Tibial artery (tissue), 4 donors: ENCODE measurements at regions not wholly inside any gene's neighbourhood (a gene's known extent, or its start where the extent isn't known, plus 50 kb on each side); places are given as distances from the start of the nearest gene placed in this dataset.

Experiments used
- DNase-seq, 2 donors: peaks; one replicate each; pipeline ENCODE4 v3.0.0-alpha.2; 2019
- H3K27ac ChIP-seq, 2 donors: fragments of 200-600 bp; sonication (generic) in 1 of 2; 1 replicate in 1 of 2; 2 replicates in 1 of 2; pipeline ENCODE4 v1.5.1; 2018 to 2019; ENCODE audit warnings: mild to moderate bottlenecking in 1 of 2
- H3K27me3 ChIP-seq, 2 donors: fragments of 200-600 bp; sonication (generic) in 1 of 2; one replicate each; pipeline versions ENCODE4 v1.5.1 to v1.6.0; 2016 to 2019
- H3K36me3 ChIP-seq, 3 donors: fragments of 200-600 bp; sonication (generic) in 2 of 3; one replicate each; pipeline ENCODE4 v1.5.1; 2016 to 2019; ENCODE audit warnings: mild to moderate bottlenecking in 2 of 3
- H3K4me1 ChIP-seq, 4 donors: fragments of 200-600 bp; sonication (generic) in 2 of 4; 1 replicate in 3 of 4; 2 replicates in 1 of 4; pipeline ENCODE4 v1.5.1; 2016 to 2019
- H3K4me3 ChIP-seq, 2 donors: fragments of 200-600 bp; sonication (generic) in 1 of 2; 1 replicate in 1 of 2; 2 replicates in 1 of 2; pipeline ENCODE4 v1.5.1; 2018 to 2019; ENCODE audit warnings: mild to moderate bottlenecking in 2 of 2
- H3K9me3 ChIP-seq, 3 donors: fragments of 200-600 bp; sonication (generic) in 1 of 3; one replicate each; pipeline ENCODE4 v1.5.1; 2016 to 2019
- intact Hi-C: fragments of 100-400 bp; cut with DNase I; formaldehyde crosslinking; loops from one replicate; pipeline ENCODE4 v1.15.0; 2023; ENCODE audit warnings: low total_unique reads
- TF ChIP-seq, protein P1 (sequence below), 2 experiments: fragments of 200-600 bp in 1 of 2; fragments of 450-650 bp in 1 of 2; IDR thresholded peaks; one replicate each; pipeline ENCODE4 v1.5.1; 2017 to 2019; ENCODE audit warnings: antibody characterized with exemption in 2 of 2, mild to moderate bottlenecking in 1 of 2, moderate library complexity in 1 of 2

DNA sequence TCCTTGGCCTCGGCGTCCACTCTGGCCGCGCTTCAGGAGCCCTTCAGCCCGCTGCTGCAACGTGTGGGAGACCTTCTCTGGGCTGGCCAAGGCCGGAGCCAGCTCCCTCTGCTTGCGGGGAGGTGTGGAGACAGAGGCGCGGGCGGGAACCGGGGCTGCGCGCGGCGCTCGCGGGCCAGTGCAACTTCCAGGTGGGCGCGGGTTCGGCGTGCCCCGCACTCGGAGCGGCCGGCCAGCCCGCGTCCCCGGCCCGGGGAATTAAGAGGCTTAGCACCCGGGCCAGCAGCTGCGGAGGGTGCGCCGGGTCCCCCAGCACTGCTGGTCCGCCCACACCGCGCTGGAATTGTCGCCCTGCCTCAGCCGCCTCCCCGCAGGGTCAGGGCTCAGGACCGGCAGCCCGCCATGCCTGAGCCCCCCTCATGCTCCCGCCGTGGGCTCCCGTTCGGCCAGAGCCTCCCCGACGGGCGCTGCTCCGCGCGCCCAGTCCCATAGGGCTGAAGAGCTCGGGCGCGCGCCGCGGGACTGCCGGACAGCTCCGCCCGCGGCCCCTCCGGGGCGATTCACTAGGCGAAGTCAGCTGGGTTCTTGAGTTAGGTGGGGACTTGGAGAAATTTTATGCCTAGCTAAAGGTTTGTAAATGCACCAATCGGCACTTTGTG lies 673.9 kb downstream of the SLC16A7 start:
- Histone ChIP-seq H3K27ac (no peak overlapping the region), H3K4me3 (no peak overlapping the region), H3K27me3 (no peaks in the 10 kb centered on the region), H3K36me3 (no peaks in the 10 kb centered on the region), H3K9me3 (no peaks in the 10 kb centered on the region), H3K4me1 (no peaks in the 10 kb centered on the region)
- TF ChIP-seq, protein P1, sequence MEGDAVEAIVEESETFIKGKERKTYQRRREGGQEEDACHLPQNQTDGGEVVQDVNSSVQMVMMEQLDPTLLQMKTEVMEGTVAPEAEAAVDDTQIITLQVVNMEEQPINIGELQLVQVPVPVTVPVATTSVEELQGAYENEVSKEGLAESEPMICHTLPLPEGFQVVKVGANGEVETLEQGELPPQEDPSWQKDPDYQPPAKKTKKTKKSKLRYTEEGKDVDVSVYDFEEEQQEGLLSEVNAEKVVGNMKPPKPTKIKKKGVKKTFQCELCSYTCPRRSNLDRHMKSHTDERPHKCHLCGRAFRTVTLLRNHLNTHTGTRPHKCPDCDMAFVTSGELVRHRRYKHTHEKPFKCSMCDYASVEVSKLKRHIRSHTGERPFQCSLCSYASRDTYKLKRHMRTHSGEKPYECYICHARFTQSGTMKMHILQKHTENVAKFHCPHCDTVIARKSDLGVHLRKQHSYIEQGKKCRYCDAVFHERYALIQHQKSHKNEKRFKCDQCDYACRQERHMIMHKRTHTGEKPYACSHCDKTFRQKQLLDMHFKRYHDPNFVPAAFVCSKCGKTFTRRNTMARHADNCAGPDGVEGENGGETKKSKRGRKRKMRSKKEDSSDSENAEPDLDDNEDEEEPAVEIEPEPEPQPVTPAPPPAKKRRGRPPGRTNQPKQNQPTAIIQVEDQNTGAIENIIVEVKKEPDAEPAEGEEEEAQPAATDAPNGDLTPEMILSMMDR (IDR thresholded peaks at IDR 0.05): no peak
- no peak for DNase-seq
- intact Hi-C loops: no loop called here

DNA sequence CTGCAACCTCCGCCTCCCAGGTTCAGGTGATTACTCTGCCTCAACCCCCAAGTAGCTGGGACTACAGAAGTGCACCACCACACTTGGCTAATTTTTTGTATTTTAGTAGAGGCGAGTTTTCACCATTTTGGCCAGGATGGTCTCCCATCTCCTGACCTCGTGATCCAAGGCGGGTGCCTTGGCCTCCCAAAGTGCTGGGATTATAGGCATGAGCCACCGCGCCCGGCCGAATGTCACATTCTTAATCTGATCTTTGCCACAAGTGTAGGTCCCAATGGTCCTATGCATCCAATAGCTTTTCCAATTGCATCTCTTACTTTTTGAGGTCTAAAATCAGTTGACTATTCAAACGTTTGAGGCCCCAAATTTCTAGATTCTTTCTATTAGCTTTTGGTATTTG lies 676.0 kb downstream of the SLC16A7 start:
- Histone ChIP-seq H3K27me3 (no peaks in the 10 kb centered on the region), H3K36me3 (no peaks in the 10 kb centered on the region), H3K4me3 (no peak overlapping the region), H3K4me1 (no peaks in the 10 kb centered on the region), H3K9me3 (no peaks in the 10 kb centered on the region), H3K27ac (no peak overlapping the region)
- DNase-seq: no peak
- TF ChIP-seq, protein P1 (IDR thresholded peaks at IDR 0.05): no peak
- intact Hi-C loops: no loop called here

DNA sequence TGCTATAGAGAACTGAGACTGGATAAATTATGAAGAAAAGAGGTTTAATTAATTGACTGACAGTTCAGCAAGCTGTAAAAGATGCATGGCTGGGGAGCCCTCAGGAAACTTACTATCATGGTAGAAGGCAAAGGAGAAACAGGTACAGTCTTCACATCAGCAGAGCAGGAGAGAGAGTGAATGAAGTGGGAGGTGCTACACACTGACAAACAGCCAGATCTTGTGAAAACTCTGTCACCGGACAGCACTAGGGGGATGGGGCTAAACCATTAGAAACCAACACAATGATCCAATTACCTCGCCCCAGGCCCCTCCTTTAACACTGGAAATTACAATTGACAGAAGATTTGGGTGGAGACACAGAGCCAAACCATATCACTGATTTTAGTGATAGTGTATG lies 682.4 kb downstream of the SLC16A7 start:
- peaks cover 0 to 6% (median 1%) of the 10 kb centered on the region in 4 donors for H3K4me1 ChIP-seq
- intact Hi-C loops: no loop called here
- DNase-seq: no peak

DNA sequence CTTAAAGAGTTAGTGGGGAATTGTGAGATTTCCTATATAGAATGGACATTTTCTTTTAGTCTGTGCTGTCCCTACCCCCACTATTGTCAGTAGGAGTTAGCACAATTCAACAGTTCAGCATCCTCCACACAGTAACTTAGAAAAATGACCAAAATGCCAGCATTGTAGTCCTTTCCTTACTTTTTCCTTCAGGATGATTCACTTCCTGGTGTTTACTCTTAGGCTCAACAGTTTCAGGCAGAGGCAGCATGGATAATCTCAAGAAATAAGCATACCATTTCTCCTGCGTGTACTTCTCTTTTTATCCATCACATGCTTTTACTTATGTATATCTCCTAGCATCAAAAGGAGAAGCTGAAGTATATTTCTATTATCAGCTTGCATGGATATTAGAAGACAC lies 683.4 kb downstream of the SLC16A7 start:
- intact Hi-C loops: no loop called here
- no peak overlapping the region for H3K27ac ChIP-seq
- TF ChIP-seq, protein P1 (IDR thresholded peaks at IDR 0.05): no peak

More for the DNA sequence above, 682.4 kb downstream of the SLC16A7 start:
- no peaks in the 10 kb centered on the region for H3K36me3 ChIP-seq
- no peak overlapping the region for H3K4me3 ChIP-seq
- H3K9me3 ChIP-seq: no peaks in the 10 kb centered on the region
- no peak overlapping the region for H3K27ac ChIP-seq
- no peaks in the 10 kb centered on the region for H3K27me3 ChIP-seq
- TF ChIP-seq, protein P1 (IDR thresholded peaks at IDR 0.05): no peak

DNA sequence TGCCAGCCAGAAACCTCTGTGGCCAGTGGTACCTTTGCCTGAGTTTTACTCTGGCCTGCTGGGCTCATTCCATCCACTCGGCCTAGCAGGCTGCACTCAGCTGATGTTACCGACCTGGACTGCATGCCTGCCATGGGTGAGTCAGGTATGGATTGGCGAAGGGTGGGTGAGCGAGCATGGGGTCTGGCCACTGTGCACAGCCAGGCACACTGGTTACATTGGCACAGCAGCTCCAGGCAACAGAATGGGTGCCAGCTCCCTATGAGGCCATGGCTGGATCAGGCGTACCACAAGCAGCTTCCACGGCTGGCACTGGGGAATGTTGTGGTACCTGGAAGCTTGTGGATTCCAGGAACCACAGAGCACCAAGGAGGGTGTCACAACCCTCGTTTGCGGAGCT lies 685.7 kb downstream of the SLC16A7 start:
- TF ChIP-seq, protein P1 (IDR thresholded peaks at IDR 0.05): no peak

More for the DNA sequence above, 683.4 kb downstream of the SLC16A7 start:
- no peaks in the 10 kb centered on the region for H3K9me3 ChIP-seq
- H3K36me3 ChIP-seq: no peaks in the 10 kb centered on the region
- no peak overlapping the region for H3K4me3 ChIP-seq
- no peaks in the 10 kb centered on the region for H3K27me3 ChIP-seq
- DNase-seq: no peak
- peaks cover 0 to 6% (median 1%) of the 10 kb centered on the region in 4 donors for H3K4me1 ChIP-seq

More for the DNA sequence above, 685.7 kb downstream of the SLC16A7 start:
- Histone ChIP-seq H3K27me3 (no peaks in the 10 kb centered on the region), H3K9me3 (no peaks in the 10 kb centered on the region), H3K27ac (no peak overlapping the region), H3K36me3 (no peaks in the 10 kb centered on the region), H3K4me1 (peaks cover 0 to 6% (median 1%) of the 10 kb centered on the region in 4 donors), H3K4me3 (no peak overlapping the region)
- intact Hi-C loops: no loop called here
- no peak for DNase-seq
